GM21529 (cell line): ENCODE measurements at regions not wholly inside any gene's neighbourhood (a gene's known extent, or its start where the extent isn't known, plus 50 kb on each side); places are given as distances from the start of the nearest gene placed in this dataset.

Experiments
- ATAC-seq: cut with Tn5 transposase; IDR thresholded peaks from one replicate; pipeline ENCODE4 v1.9.1; 2021; ENCODE audit not compliant: unreplicated experiment

GRCh38 chr10:84078771-84079170 is 60.5 kb upstream of the GHITM start:
- ATAC-seq, result no peak

GRCh38 chr10:84084342-84084741 is 55.0 kb upstream of the GHITM start:
- ATAC-seq, result no peak

GRCh38 chr10:84087202-84087601 is 52.1 kb upstream of the GHITM start:
- no peak for ATAC-seq

- no peak for ATAC-seq
Measured at GRCh38 chr10:84088626-84089025, 50.7 kb upstream of the GHITM start.

- no peak for ATAC-seq
Measured at GRCh38 chr10:84089162-84089561, 50.1 kb upstream of the GHITM start.
